Islet precursor cell (in vitro differentiated cells): ENCODE measurements at regions not wholly inside any gene's neighbourhood (a gene's known extent, or its start where the extent isn't known, plus 50 kb on each side); places are given as distances from the start of the nearest gene placed in this dataset.

Experiments used
- DNase-seq: peaks from one replicate; pipeline ENCODE4 v3.0.0-alpha.2; 2018

DNA sequence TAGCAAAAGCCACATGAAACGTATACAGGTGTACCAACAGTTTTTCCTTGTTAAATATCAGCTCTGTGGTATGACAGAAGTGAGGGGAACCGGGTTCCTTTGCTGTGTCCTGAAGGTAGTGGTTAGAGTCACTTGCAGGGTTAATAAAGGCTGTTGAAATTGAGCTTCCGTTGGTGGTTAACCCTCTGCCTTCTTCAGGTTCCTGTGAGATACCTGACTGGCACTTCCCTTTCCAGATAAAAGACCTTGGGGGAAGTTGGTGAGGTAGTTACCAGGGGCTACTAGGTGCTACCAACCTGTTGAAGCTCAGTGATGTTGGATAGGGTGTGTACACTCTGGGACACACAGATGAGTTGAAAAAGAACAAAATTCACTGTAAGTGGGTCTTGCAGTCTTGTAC is 384.1 kb downstream of the GATA3 start:
- DNase-seq: no peak

DNA sequence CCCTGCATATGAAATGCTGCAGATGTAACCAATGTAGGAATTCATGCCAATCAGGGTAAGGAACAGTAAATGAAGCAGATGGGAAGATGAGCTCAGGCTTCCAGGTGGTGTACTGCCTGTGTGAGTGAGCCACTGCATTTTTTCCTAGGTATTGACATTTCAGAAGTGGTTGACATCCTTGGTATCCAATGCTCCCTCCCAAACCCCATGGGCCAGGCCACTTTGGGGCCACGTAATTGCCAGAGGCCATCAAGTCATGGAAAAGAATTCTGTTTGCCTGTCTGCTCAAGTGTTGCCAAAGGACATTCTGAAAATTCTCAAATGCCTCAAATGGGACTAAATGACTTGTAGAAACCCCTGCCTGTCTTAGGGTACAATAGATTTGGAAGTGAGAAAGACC is 384.6 kb downstream of the GATA3 start:
- DNase-seq: peak; percentile 73

DNA sequence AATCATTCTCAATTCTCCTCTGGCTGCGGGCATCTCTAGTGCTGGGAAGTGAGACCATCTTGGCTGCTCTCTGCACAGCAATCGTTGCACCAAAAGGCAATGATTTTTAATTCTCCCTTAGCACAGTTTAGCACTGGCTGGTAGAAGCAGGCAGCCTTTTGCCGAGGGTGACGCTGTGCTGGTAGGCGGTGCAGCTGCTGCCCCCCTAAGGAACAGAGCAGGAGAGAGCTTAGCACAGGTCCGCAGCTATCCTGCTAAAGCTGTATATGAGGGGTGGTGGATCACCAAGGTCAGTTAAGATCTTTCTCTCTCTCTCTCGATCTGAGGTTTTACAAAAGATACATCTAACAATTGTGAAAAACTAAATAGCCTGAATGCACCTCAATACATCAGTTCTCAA is 390.1 kb downstream of the GATA3 start:
- DNase-seq: peak; percentile 73

DNA sequence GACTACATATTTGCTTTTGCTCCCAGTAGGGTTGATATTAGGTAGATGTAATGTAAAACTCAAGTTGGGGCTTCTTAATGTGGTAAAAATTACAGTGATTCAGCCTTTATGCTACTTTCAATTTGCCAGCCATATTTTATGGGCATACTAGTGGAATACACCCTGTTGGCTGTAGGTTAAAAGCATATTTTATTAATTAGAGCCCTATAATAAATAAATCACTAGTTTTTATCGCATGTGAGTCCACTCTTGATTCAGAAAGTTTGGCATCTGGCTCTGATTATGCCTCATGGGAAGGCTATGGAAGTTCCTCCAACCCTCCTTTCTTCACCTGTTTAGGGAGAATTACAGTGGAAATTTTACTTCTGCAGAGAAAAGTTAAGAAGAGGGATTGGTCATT is 390.9 kb downstream of the GATA3 start:
- DNase-seq: no peak

DNA sequence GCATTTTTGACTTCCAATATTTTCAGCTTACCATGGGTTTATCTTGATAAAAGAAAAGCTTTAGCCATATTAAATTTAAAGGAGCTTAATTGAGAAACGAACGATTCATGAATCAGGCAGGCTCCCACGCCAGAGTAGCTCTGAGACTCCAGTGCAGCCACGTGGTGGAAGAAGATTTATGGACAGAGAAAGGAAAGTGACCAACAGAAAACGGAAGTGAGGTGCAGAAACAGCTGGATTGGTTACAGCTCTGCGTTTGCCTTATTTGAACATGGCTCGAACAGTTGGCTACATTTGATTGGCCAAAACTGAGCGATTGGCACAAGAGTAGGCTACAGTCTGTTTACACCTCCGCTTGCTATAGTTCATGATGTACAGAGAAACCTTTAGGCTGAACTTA is 395.4 kb downstream of the GATA3 start:
- no peak for DNase-seq

DNA sequence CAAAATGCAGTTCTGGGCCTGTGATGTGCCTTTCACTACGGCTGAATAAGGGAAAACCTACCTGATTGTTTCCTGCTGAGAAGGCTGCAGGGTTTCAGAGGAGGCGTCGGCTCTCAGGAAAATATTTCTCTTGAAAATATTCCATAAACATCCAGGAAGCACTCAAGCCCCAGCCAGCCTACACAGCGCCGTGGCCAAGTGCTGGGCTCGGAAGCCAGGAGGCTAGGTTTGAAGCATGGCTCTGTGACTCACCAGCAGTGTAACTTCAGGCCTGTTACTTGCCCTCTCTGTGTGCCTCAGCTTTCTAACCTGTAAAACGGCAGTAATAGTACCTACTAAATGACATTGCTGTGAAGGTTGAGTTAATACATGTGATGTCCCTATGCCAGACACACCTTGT is 399.1 kb downstream of the GATA3 start:
- DNase-seq: peak; percentile 62

DNA sequence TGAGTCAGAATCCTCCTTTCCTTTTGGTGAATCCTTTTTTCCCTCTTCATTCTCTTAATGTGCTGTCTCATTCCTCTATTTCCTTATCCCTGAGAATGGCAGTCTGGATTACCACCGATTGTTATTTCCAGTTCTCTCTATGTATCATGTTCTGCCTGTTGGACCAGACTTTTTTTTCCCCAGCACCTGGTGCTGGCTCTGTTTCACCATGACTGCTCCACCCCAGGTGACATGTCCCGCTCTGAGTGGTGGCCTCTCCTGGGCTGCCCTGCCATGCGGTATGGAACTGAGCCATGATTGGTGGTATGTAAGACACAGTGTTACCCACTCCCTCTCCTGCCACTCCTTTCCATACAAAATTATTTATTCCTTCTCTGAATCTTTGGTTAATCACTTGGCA is 399.9 kb downstream of the GATA3 start:
- DNase-seq: no peak

DNA sequence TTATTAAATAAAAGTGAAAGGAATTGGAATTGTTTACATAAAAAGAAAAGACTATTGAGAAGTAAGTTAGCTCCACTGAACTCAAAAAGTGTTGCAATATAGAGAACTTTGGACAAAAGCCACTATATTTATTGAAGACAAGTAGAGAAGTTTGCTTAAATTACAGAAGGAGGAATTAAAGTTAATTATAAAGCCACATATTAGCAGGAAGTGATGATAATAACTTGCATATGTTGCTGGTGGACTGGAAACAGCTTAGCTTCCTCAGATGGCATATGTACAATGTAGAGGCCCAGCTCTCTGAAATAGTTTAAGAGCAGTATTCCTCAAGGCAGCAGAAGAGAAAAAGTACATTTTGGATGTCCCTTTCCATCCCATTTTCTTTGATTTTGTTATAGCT is 400.7 kb downstream of the GATA3 start:
- DNase-seq: no peak

DNA sequence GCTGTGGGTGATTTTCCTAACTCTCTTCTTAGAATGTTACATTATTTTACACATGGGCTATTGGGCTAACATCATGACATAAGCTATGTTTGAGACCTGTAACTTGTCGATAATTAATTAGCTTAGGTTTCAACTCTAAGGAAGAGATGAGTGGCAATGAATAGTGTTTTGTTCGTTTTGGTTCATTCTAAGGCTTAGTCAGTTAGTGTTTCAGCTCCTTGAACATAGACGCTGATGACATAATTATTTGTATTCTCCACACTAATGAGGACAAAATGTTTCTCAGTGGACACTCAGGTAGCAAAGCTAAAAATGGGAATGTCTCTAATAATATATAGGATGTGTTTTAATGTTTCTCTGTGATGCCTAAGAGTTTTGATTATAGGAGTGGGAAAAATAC is 401.9 kb downstream of the GATA3 start:
- DNase-seq: no peak

DNA sequence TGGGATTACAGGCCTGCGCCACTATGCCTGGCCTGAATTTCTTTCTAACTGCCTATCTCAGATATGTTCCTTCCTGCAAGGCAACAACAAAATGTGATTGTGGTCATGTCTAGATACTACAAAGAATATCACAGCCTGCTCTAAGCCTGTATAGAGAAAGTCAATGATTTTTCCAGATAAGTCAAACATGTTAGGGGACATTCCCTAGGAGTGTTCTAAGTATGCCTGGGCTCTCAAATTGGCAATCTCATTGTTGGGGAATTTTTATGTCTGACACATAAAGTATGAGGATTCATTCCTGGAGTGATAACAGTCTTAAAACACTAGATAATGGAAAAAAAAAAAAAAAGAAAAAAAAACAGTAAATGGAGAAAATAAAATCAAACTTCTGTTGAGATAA is 406.1 kb downstream of the GATA3 start:
- DNase-seq: no peak

DNA sequence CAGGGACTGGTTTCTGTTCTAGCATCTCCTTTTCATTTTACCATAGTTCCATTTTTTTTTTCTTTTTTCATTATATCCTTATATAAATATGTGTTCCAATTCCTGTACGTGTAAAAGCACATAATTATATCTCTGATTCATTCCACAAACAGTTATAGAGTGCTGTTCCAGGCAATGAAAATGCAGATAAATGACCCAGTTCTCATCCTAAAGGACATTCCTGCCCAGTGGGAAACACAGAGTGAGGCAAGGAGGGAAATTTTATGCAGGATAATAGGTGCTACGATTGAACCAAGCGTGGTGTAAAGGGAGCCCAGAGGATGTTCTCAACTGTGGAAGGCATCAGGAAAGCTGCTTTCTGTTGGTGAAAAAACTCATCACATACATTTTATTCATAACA is 408.1 kb downstream of the GATA3 start:
- no peak for DNase-seq

DNA sequence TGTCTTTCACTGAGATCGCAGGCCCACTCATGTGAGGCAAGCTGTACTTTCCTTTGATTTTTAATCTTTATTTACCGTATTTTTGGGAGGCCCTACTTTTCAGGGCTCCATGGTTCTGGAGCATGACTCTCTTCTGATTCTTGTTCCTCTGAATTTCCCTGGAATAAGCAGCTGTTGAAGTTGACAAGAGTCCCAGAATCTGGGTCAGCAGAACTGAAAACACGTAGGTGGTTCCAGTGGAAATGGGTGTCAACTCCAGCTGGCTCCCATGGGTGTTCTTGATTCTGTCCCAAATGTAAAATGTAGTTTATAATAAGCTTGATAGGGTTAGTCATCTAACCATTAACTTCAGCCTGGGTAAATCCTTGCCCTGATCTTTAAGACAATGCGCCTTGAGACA is 409.4 kb downstream of the GATA3 start:
- no peak for DNase-seq

DNA sequence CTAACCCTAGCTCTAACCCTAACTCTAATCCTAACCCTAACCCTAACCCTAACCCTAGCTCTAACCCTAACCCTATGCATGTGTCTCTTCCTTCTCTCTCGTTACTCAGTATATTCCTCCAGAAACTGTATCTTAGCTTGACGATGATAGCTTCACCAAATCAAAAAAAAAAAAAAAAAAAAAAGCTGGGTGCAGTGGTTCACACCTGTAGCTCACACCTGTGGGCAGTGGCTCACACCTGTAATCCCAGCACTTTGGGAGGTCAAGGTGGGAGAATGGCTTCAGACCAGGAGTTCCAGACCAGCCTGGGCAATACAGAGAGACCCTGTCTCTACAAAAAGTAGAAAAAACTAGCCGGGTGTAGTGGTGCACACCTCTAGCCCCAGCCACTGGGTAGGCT is 414.0 kb downstream of the GATA3 start:
- DNase-seq: no peak

DNA sequence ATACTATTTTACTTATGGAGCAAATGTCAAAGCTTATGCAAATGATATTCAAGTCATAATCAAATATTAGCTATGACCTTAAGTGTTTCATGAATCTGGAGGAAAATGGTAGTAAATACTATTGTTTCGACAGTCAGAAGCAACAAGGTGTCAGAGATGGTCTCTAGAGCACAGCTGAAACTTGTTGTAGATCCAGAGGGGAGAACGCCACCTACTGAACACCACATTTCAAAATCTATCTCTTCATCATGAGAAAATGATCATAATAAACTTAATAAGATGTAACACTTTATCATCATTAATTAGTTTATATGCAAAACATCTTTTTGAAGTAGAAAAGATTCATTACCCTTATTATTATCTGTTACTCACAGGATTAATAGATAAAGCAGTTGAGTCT is 418.7 kb downstream of the GATA3 start:
- no peak for DNase-seq

DNA sequence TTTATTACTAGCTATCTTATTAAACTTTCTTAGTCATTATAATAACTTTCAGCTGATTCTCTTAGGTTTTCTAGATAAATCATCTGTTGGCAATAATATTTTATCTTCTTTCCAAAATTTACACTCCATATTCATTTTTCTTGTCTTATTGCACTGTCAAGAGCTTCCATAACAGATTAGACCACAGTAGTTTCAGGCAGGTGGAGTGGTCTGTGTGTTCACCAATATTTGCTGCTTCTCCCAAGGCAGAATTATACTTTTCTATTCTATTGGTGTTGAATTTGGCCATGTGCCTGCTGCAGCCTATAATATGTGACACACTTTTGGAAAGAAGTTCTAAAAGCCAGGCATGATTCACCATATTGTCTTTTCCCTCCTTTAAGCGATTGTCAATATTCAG is 422.8 kb downstream of the GATA3 start:
- no peak for DNase-seq

DNA sequence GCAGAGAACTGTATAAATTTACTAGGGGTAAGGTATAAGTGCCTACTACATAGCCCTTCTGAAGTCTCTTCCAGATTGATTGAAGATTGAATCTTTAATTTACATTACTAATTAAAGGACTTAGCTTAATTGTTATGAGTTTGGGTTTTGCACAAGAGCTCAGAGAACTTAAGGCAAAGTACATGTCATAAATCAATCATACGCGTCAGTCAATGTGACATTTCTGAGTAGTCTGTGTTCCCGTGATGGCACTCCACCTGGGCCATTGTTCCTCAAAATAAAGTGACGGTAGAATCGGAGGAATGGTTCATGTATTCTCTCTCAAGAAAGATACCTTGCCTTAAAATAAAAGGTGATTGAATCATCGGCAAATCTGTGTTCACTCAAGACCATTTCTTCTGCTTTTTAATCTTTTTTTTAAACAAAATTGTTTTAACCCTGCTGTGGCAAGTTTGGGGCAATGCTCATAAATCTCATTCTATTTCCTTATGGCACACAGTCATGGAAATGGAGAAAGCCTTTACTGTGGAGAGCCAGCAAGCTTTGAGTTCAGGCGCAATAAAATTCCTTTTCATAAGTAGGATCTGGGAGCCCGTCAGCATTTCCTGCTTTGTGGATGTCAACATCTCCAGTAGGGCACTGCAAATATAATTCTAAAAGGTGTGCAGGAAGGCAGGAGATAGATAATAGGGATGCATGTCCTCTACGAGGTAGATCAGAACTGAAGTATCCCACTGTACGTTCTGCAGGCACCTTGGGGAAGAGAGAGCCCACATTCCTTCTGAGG is 427.4 kb downstream of the GATA3 start:
- DNase-seq: no peak

DNA sequence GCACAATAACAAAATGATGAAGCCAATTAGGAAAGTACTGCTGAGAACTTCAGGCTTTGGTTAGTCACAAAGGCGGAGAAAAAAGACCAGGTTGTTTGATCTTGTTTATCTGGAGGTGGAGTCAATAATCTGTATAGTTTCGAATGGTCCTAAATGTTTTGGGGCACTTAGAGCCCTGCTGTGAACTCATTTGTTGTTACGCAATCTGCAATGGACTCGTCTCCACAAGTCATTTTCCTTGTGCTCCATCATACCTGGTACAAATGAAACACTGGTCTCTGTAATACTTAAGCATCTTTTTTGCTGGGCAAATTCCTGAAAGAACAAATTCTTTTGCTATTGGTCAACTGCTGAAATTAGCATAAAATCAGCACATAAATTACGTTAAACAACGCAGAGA is 430.5 kb downstream of the GATA3 start:
- no peak for DNase-seq

DNA sequence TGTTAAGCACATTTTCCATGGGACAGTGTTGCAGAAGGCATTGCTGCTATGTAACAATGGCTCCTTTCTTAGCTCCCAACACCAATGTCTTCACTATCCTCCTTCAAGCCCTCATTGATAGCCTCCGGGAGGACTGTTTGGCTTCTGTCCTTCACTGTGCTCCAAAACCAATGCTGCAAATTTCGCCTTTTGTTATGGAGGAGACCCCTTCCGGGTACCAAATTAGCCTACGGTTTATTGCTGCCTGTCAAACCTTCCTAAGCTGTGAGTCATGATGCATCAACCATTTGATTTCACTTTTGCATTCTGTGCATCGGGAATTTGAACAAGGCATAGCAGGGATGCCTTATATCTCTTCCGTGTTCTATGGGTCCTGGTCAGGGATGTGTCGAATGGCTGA is 432.9 kb downstream of the GATA3 start:
- peak; percentile 83 for DNase-seq

DNA sequence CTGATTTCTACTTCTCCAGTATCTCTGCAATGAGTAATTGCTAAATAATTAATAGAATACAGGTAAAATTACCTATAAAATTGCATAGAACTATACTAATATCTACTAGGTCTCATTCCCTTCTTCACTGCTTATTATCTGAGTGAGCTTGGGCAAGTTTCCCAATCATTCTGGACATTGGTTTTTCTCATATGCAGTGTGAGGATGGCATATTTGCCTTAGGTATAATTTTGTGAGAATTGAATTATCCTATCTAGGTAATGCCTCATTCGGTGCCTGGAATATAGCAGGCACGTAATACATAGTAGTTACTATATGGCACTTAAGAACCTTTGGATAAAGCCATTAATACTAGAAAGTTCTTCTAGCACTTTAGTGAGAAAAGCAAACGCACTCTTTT is 434.7 kb downstream of the GATA3 start:
- no peak for DNase-seq

DNA sequence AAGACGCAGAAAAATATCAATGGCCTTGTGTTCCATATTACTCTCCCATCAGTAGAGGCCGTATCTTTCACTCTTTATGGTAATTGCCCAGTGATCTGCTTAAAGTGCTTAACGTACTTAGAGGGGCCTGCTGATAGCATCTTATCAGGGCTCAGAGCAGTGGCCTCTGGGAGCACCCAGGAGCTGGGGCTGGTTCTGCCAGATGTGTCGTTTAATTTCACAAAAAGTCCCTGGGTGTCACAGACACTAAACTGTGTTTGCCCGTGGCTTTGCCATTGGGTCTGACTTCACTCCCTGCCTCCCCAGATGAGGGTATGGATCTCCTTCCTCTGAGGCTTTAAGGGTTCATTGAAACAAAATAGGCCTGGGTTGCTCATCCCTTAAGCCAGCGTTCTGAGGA is 435.3 kb downstream of the GATA3 start:
- peak; percentile 70 for DNase-seq

DNA sequence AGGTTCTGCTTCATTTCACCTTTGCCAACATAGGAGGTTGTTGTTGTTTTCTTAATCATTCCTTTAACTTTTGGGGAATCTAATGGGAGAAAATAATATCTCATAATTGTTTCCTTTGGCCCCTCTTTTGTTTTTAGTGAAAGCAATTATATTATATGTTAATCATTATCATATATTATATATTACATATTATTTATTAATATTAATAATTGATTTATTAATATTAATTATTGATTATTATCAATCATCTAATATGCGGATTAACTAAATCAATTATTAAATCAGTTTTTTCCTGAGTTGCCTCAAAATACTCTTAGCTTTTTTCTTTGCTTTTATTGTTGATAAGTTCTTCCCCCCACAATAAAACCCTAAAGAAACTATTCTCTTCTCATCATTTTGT is 443.8 kb downstream of the GATA3 start:
- DNase-seq: no peak

DNA sequence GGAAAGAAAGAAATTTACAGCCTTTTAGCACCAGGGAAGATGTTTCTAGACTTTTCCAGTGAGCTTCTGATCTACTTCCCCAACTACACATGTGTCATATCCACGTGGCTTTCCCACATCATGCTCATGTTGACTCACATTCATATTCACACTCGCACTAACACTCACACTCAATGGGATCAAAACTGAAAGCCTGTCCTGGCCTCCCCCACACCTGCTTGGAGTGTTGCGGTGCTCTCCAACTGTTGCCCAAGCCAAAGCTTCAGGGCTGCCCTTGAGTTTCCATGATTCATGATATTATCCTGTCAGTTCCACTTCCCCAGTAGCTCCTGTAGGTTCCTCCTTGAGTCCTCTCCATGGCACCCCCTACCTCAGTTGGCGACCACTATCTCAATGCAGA is 444.4 kb downstream of the GATA3 start:
- no peak for DNase-seq

DNA sequence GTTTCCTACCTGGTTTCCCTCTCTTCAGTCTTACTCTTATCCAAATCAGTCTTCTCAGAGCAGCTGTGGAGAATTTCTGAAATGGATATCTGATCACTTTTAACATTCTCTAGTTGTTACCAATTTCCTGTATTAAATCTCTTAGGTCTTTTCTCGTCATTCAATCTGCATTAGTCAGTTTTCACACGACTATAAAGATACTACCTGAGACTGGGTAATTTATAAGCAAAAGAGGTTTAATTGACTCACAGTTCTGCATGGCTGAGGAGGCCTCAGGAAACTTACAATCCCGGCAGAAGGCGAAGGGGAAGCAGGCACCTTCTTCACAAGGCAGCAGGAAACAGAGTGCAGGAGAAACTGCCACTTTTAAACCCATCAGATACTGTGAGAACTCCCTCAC is 444.8 kb downstream of the GATA3 start:
- DNase-seq: no peak

DNA sequence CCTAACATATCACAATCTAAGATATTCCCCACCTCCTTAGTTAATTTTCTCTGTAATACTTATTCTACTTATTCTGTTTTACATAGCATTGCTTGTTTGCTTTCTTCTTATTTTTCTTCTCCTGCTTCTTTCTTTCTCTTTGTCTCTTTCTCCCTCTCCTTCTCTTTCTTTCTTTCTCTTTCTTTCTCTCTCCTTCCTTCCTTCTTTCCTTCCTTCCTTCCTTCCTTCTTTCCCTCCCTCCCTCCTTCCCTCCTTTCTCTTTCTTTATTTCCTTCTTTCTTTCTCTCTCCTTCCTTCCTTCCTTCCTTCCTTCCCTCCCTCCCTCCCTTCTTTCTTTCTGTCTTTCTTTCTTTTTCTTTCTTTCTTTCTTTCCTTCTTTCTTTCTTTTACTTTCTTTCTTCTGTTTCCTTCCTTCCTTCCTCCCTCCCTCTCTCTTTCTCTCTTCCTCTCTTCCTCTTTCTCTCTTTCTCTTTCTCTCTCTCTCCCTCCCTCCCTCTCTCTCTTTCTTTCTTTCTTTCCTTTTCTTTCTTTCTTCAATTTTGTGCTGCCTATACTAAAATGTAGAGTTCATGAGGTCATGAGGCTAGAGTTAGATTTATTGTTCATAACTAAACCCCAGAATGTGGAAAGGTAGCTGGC is 445.4 kb downstream of the GATA3 start:
- no peak for DNase-seq

DNA sequence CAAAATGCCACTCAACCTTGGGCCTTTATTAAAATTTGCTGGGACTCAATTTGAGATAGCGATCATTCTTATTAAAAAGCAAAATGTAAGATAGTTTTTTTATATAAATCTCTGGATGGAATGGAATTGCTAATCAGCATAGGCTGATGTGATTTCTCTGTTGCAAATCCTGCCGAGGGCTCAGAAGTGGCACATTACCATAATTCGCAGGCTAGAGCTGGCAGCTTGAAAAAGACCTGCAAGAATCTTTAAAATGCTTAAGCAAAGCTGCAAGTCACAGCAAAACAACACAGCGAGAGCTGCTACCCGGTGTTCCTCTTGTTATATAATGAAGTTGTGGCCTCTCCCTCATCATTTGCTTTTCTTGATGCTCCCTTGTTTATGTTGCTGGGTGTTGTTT is 448.1 kb downstream of the GATA3 start:
- no peak for DNase-seq
